GM21529 (cell line): ENCODE measurements at regions not wholly inside any gene's neighbourhood (a gene's known extent, or its start where the extent isn't known, plus 50 kb on each side); places are given as distances from the start of the nearest gene placed in this dataset.

Source experiments
- ATAC-seq: cut with Tn5 transposase; IDR thresholded peaks from one replicate; pipeline ENCODE4 v1.9.1; 2021; ENCODE audit not compliant: unreplicated experiment

DNA sequence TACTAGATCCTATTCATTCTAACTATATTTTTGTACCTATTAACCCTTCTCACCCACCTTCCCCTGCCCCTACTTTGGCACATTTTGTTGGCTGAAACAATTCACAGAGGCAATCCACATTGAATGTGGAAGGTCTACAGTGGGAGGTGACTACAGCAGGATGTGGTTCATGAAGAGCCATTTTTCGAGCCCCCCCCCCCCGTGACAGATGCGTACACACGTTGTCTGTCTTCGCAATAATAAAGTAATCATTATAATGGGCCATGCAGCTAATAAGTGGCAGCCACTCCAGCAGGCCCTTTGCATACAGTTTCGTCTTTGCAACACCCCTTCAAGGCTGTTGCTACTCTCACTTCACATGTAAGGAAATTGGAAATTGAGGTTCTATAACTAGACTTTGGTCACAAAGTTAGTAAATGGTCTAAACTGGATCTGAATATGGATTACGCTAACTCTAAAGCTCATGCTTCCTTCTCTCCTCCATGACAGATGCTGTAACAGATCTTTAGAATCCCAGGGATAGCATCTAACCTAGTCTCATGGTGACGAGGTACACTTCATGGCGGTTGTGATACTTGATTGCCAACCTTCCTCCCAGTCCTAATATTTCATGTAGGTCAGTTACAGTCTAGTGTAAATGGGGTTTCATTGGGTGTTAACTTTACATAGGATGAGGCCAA is 176.8 kb downstream of the MYCN start:
- no peak for ATAC-seq

DNA sequence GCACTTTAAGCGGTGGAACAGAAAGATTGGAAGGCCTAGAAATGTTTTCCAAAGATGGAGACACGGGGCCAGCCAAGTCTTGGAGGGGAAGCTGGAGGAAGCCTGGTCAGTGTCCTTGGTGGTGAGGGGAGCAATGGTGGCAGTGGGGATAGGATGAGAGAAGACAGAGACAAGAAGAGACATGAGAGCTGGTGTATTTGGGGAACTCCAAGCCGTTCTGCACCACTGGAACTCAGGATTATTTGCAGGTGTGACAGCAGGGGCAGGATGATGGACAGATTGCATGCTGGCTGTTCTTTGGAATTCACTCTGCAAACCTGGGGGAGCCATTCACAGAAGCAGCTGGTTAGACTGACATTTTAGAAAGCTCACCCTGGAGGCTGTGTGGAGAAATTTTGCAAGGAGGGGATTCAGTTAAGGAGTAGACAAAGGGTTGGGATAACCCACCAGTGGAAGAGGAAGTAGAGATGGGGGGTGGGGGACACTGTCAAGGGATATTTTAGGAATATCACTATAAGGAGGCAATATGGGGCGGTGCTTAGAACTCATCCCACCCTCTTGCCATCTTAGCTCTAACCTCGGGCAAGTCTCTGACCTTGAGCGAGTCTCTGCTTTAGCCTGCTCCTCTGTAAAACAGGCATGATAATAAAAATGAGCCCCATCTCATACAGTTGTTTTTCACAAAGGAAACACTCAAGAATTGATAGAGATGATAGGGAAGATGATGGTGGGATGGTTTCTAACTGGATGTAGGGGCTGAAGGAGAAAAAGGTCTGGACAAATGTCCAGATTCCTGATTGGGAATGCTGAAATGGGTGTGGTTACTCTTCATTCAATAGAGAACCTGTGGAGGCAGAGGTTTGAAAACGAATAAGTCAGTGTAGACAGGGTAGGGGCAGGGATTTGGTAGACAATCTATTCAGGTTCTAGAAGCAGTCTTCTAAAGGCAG is 175.8 kb downstream of the MYCN start:
- ATAC-seq = no peak

DNA sequence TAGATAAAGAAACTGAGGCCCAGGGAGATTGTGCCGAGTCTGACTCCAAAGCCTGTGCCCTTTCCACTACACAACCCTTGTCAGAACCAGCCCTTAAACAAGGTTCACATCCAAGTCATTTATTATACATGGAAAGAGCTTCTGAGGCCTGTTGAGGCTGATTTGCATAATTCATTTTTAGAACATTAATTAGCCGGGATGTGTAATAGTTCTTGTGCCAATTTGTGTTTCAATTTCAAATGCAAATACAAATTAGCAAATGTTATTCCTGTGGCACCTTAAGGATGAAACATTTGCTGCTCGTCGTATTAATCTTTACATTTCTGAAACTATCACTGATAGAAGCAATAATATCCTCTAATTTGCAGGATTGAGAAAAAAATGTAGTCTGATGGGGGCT is 174.9 kb downstream of the MYCN start:
- no peak for ATAC-seq

DNA sequence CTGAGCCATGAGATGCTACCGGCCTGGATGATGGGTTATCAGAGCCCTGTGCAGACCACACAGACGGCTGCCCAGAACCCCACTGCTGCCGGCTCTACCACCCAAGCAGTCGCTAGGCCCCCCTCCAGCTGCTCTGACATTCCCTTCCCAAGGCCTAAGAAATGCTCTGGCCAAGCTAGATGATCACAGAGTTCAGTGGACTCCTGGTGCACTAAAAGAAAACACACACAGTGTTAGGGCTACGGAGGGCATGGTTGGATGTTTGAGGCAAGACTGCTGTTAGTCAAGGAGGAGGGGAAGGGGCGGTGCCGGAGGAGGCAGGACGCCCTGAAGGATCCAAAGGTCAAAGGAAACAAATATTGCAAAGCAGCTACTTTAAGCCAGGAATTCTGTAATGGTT is 174.5 kb downstream of the MYCN start:
- ATAC-seq = no peak

DNA sequence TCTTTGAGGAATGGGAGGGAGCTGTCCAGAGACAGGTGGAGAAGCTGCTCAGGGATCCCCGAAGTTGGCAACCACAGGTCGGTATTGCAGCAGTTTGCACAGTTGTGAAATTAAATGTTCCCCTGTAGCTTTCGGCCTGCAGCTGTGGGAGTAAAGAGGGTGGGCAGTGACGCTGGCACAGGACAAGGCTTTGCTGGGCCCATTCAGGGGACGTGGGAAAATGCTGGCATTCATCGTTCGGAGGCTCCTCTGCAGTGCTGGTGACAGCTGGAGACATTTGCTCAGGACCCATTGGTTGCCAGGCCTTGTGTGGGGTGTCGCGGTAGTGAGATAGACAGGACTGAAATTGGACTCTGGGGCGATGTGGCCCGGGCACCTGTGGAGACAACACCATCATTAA is 173.7 kb downstream of the MYCN start:
- ATAC-seq = no peak

DNA sequence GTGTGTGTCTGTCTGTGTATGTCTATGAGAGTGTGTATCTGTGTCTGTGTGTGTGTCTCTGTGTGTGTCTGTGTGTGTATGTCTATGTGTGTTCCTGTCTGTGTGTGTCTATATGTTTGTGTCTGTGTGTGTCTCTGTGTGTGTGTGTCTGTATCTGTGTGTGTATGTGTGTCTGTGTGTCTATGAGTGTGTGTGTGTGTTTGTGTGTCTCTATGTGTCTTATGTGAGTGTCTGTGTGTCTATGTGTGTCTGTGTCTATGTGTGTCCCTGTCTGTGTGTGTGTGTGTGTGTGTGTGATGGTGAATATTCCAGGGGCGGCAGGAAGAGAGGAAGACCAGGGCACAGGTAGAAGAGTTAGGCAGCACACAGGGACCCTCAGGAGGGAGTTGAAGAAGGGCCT is 173.2 kb downstream of the MYCN start:
- no peak for ATAC-seq

DNA sequence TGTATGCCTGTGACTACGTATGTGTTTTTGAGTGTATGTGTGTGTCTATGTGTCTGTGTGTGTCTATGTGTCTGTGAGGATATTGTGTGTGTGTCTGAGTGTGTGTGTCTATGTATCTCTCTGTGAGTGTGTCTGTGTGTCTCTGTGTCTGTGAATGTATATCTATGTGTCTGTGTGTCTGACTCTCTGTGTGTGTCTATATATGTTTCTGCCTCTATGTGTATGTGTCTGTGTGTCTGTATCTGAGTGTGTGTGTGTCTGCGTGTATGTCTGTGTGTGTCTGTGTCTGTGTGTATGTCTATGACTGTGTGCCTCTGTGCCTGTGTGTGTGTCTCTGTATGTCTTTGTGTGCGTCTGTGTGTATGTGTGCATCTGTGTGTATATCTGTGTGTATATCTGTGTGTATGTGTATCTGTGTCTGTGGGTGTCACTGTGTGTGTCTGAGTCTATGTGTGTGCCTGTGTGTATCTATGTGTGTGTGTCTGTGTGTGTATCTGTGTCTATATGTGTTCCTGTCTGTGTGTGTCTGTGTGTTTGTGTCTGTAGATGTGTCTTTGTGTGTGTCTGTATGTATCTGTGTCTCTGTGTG is 172.7 kb downstream of the MYCN start:
- ATAC-seq = no peak

DNA sequence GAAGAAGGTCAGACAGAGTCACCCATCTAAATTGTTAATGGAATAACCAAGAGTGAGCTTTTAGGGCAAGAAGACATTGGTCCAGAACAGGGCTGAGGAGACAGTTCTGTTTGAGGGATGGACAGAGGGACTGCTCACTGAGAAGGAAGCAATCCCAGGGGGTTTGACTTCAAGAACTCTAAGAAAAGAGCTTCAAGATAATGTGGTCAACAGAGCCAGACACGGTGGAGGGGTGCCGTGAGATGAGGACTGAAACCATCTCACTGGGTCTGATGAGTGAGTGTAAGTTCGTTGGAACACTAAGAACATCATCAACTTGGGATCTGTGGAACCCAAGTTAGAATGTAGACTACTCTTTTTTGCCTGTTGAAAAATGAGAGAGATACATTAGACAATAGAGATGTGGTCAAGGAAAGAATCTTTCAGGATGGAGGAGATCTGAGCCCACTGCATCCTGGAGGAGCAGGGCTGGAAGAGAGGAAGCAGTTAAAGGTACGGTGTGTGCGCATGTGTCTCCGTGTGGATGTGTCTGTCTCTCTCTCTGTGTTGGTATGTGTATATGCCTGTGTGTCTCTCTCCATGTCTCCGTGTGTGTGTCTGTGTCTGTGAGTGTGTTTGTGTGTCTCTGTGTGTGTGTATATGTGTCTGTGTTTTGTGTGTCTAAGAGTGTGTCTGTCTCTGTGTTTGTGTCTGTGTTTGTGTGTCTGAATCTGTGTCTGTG is 172.1 kb downstream of the MYCN start:
- ATAC-seq = no peak

DNA sequence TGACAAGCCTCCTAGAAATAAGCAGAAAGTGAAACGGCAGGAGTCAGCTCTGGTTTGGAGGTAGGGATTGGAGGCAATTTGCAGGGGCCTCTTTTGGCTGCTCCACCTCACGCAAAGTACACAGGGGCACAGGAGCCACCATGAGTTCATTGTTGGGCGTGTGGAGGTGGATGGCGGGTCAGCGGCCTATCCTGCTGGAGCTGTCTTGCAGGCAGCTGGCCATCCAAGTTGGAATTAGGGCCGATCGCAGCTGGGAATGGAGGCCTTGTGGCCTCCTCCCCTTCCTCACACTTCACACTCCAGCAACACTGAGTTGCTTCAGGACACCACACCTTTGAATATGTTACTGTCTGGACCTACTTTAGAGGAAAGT is 171.5 kb downstream of the MYCN start:
- no peak for ATAC-seq

DNA sequence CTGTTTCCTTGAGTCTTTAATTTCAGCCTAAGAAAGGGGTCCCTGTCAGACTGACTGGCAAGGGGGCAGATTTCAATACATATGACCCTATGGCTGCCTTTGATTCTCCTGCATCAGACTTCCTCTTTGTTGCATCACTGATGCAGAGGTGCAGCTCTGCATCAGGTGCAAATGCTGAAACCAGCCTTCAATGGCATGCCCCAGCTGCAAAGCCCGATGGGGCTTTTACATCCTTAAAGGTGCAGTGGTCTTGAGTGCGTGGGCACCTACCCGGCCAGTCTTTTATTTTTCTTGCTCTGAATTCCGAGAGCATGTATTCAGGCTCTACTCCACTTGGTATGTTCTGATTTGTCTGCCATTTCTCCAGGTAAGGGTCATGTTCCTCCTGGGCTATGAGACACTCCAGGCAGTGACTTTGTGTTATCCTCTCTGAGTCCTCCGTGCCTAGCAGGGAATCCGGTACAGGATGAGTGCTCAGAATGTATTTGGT is 169.5 kb downstream of the MYCN start:
- no peak for ATAC-seq

DNA sequence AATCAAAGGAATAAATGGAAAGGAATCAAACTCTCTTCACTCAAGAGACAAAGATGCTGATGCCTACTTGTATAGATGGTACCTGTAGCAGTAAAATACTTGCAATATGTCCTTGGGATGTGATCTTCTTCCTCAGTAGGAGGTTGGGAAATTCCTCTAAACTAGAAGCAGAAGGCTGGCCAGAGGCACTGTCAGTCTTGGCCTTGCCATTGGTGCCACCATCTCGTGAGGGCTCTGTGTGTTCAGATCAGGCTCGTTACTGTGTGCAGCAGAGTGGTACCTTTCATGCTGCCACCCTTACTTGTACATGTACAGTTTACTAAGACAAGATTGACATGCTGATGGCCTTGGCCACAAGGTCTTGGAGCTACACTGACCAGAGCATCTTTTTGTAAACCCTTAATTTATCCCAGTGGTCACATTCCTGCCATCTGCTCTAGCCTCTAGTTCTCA is 169.0 kb downstream of the MYCN start:
- ATAC-seq = no peak

DNA sequence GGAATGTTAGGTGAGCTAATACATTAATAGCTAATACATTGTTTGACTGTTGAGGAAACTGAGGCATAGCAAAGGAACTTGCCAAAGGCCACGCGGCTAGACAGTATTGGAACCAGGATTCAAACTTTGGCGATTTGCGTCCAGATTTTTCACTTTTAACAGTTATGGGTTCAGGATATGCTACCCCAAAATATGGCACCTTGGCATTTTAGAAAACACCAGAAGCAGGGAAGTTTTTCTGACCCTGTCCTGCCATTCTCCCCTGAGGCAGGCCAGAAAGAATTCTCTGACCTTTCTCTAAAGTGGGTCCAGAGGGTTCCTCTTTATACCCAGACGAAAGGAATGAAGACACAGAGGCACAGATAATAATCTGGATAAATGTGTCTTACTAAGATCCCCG is 166.9 kb downstream of the MYCN start:
- no peak for ATAC-seq

DNA sequence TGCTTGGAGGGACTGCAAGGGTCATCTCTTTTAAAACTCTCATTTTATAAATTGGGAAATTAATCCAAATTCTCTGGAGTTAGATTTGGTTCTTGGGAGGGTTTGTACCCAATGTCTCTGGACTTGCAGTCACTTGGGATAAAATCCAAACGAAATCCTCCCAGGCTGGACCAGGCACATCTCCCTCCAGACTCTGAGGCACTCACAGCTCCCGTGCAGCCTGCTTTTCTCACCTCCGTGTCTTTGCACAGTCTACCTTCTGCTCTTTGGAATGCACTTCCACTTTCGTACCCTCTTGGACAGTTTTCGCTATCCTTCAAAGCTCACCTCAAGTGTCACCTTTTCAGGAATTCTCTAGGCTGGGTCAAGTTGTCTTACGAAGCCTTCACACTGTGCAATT is 166.3 kb downstream of the MYCN start:
- ATAC-seq = no peak

DNA sequence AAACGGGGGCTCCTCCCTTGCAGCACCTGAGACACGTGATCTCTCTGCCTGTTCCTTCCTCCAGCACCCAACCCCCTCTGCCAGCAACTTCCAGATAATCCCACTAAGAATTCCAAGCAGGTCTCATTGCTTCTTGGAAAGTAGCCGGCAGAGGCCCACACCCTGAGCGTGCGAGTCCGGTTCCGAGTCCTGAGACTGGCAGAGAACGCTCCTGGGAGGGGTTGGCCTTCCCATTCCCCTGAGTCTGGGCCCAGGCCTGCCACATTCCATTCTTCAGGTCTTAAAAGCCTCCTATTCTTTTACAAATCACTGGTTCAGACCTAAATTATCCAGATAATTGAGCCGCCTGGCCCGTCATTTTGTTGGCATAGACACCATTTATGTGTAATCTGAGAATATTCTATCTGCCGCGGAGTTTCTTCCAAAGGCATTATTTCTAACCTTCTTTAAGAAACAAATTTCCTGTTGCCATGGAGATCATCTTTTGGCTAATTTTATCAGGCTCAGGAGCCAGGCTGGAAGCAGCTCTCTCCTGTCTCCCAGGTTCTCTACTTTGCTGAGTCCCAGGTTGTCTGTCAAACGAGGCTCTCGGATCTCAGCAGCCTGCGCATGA is 165.4 kb downstream of the MYCN start:
- no peak for ATAC-seq

DNA sequence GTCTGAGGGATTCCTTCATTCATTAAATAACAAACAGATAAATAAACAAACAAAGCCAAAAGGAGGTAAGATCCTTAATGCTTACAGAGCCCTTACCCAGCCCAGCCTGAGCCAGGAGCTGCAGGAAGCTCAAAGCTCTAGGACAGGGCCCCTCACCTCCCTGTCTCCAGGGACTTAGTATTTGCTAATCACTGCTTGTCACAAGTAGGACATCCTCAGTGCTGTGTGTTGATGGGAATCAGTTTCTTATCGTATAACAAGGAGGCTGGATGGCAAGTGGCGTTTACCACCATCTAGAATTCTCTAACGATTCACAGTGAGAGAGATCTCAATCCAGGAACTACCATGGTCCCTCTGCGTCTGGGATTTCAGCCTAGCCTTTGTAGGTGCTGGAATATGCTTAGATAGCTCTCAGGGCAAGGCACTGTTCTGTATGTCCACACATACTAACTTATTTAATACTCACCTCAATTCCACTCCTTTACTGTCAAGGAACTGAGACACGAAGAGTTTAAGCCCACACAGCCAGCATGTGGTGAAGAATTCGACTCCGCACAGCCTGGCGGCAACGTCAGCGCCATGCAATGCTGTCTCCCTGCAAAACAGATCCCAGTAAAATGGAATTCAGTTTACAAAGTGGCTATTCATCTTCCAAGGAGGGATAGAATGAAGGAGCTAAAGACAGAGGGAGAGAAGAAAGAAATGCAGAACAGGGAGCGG is 164.8 kb downstream of the MYCN start:
- no peak for ATAC-seq

DNA sequence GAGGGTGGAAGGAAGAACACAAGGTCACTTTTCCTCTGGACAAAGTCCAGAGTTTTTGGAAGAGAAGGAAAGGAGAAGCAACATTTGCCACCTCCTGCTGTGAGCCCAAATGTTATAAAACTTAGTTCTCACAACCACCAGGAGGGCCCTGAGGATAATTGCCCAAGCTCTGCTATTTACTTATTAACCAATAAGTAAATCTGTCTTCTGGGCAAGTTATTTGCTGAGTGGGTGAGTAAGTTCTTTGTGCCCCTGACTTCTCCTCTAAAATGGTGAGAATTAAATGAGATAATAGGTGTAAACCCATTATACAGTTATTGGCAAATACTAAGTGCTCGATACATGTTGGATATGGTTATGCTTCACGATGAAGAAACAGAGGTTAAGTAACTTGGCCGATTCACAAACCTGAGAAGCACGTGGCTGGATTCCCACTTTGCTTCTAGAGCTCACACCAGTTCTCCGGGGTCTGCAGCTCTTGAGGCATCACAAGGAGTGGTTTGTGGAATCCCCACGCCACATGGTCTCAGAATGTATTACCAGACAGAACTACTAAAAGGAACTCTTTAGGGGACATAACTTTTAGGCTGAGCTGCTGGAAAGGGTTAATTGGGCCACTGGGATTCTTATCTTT is 164.1 kb downstream of the MYCN start:
- no peak for ATAC-seq

DNA sequence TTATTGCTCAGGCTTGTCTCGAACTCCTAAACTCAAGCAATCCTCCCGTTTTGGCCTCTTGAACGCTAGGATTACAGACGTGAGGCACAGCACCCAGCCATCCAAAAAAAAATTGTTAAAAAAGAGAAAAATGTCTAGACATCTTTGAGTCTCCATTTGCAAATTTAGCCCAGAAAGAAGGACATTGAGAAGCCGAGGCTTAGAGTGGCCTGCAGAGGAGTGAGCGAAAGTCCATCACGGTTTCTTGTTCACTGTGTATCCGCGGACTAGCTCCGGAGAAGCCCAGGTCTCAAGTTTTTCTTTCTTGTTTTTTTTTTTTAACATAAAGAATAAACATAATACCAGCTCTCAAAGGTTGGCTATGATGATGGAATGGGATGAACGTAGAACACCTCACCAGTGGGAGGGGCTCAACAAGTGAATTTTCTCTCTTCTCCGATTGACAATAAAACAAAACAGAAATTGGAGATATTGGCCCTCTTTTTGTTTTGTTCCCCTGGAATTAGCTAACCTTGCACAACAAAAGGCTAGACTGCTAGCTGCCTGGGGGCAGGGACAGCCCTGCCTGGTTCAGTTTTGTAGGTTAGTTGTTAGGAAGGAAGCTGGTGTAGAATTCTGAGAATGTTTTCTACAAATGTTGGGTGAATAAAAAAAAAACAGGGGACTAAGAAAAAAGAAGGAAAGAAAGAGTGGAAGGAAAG is 163.4 kb downstream of the MYCN start:
- no peak for ATAC-seq

DNA sequence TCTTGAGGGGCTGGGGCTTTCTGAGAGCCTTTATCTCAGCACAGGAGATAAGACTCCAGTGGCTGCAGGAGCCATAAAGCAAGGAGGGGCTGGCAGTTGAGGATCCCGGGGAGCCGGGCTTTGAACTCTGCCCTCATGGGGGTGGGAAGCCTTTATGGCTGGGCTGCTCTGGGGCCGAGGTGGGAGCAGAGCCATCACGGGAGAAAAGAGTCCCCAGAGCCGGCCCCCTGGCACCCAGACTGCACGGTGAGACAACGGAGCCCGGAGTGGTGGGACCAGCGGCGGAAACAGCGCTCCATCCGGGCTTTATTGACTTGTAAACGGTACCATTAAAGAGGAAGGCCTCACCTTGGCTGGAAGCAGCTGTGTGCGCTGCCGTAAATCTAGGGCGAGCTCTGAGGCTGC is 162.6 kb downstream of the MYCN start:
- no peak for ATAC-seq

DNA sequence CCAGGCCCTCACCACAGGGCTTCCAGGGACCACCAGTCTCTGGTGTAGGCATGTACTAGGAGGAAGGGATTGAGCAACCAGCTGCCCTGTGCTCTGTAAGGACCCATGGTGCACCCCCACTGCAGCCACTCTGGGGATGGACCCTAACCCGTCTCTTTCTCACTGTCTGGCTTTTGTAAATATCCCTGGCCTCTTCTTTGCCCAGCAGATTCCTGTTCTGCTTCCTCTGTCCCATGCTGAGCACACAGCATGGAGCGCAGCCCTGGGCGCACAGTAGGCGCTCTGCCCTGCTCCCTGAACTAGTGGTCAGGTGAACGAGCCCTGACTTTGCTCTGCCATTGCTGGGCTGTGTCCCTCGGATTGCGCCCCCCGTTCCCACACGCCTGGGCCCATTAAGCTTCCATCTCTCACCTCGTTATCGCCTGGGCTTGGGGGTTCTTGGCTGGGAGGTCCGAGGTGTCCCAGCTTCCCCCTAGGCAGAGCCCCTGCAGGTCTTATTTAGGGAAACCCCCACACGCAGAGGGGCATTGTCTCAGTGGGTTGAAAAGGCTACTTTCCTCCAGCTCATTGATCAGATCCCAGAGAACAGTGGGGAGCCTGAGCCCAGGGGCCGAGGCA is 162.1 kb downstream of the MYCN start:
- no peak for ATAC-seq
